Renal cortical epithelial cell (primary cell): ENCODE measurements at regions not wholly inside any gene's neighbourhood (a gene's known extent, or its start where the extent isn't known, plus 50 kb on each side); places are given as distances from the start of the nearest gene placed in this dataset.
"Not testable (repeated sequence)": the region's sequence is repeated elsewhere in the genome, so short reads cannot be mapped to it uniquely, and the experiment has no call there.

ENCODE experiments used
- DNase-seq: peaks from one replicate; pipeline ENCODE4 v3.0.0-alpha.2; 2011; ENCODE audit warnings: low read depth

GRCh38 chr4:59484944-59485343 lies 1715.2 kb upstream of the ADGRL3 start:
- DNase-seq = no peak

GRCh38 chr4:59500103-59500502 lies 1700.0 kb upstream of the ADGRL3 start:
- DNase-seq = no peak

- no peak for DNase-seq
Observed at GRCh38 chr4:59503731-59504130, 1696.4 kb upstream of the ADGRL3 start.

GRCh38 chr4:59511809-59512208 lies 1688.3 kb upstream of the ADGRL3 start:
- not testable (repeated sequence) for DNase-seq

GRCh38 chr4:59517007-59517406 lies 1683.1 kb upstream of the ADGRL3 start:
- no peak for DNase-seq

- DNase-seq = no peak
Observed at GRCh38 chr4:59518005-59518823, 1681.9 kb upstream of the ADGRL3 start.

- DNase-seq = no peak
Observed at GRCh38 chr4:59525885-59526284, 1674.2 kb upstream of the ADGRL3 start.

GRCh38 chr4:59535541-59535940 lies 1664.6 kb upstream of the ADGRL3 start:
- DNase-seq = no peak

GRCh38 chr4:59536428-59536827 lies 1663.7 kb upstream of the ADGRL3 start:
- no peak for DNase-seq

- DNase-seq = peak; percentile 54
Observed at GRCh38 chr4:59537246-59537886, 1662.8 kb upstream of the ADGRL3 start.

GRCh38 chr4:59539401-59539800 lies 1660.7 kb upstream of the ADGRL3 start:
- DNase-seq = no peak

- DNase-seq = peak; percentile 63
Observed at GRCh38 chr4:59540311-59540710, 1659.8 kb upstream of the ADGRL3 start.

GRCh38 chr4:59553063-59553720 lies 1646.9 kb upstream of the ADGRL3 start:
- peak; percentile 56 for DNase-seq

- peak; percentile 66 for DNase-seq
Observed at GRCh38 chr4:59553721-59554091, 1646.4 kb upstream of the ADGRL3 start.

- DNase-seq = not testable (repeated sequence)
Observed at GRCh38 chr4:59556191-59556590, 1643.9 kb upstream of the ADGRL3 start.

- not testable (repeated sequence) for DNase-seq
Observed at GRCh38 chr4:59560141-59560648, 1639.9 kb upstream of the ADGRL3 start.

- no peak for DNase-seq
Observed at GRCh38 chr4:59565836-59566235, 1634.3 kb upstream of the ADGRL3 start.

- DNase-seq = no peak
Observed at GRCh38 chr4:59570860-59571476, 1629.2 kb upstream of the ADGRL3 start.

GRCh38 chr4:59571805-59572430 lies 1628.2 kb upstream of the ADGRL3 start:
- DNase-seq = peak; percentile 31

- DNase-seq = no peak
Observed at GRCh38 chr4:59583845-59584568, 1616.1 kb upstream of the ADGRL3 start.
